Liver (tissue), 8 donors: ENCODE measurements at regions not wholly inside any gene's neighbourhood (a gene's known extent, or its start where the extent isn't known, plus 50 kb on each side); places are given as distances from the start of the nearest gene placed in this dataset.

Experiments
- DNase-seq: peaks from one replicate; pipeline ENCODE4 v3.0.0-alpha.2; 2017; ENCODE audit warnings: low spot score
- H3K27ac ChIP-seq, 2 donors: one replicate each; pipeline ENCODE4 v1.7.0; 2013; ENCODE audit warnings: inconsistent platforms in 2 of 2, low read length in 2 of 2, control low read depth in 1 of 2, low read depth in 1 of 2, mild to moderate bottlenecking in 1 of 2
- H3K27me3 ChIP-seq, 4 donors: one replicate each; pipeline versions ENCODE4 v1.6.1 to v1.7.0; 2013; ENCODE audit warnings: low read length in 3 of 4, inconsistent platforms in 1 of 4, mild to moderate bottlenecking in 1 of 4, moderate library complexity in 1 of 4; ENCODE audit not compliant: control insufficient read depth in 4 of 4, insufficient read depth in 4 of 4
- H3K36me3 ChIP-seq, 4 donors: one replicate each; pipeline versions ENCODE4 v1.6.1 to v1.7.0; 2013; ENCODE audit warnings: low read length in 3 of 4, mild to moderate bottlenecking in 3 of 4, low read depth in 1 of 4, moderate library complexity in 1 of 4; ENCODE audit not compliant: control insufficient read depth in 4 of 4, insufficient read depth in 3 of 4
- H3K4me1 ChIP-seq, 4 donors: one replicate each; pipeline versions ENCODE4 v1.6.1 to v1.7.0; 2013; ENCODE audit warnings: low read length in 3 of 4, mild to moderate bottlenecking in 3 of 4, moderate library complexity in 1 of 4; ENCODE audit not compliant: control insufficient read depth in 4 of 4, insufficient read depth in 4 of 4
- H3K4me3 ChIP-seq, 3 donors: one replicate each; pipeline versions ENCODE4 v1.6.1 to v1.7.0; 2013; ENCODE audit warnings: low read length in 3 of 3, control low read depth in 1 of 3, low read depth in 1 of 3, mild to moderate bottlenecking in 1 of 3
- H3K9ac ChIP-seq, 2 donors: one replicate each; pipeline ENCODE4 v1.7.0; 2013; ENCODE audit warnings: low read length in 2 of 2, mild to moderate bottlenecking in 2 of 2, moderate library complexity in 2 of 2, control low read depth in 1 of 2, low read depth in 1 of 2
- H3K9me3 ChIP-seq, 4 donors: one replicate each; pipeline versions ENCODE4 v1.6.1 to v1.7.0; 2013; ENCODE audit warnings: low read length in 3 of 4; ENCODE audit not compliant: control insufficient read depth in 4 of 4
- EGR1 ChIP-seq, 2 donors: IDR thresholded peaks; 2 replicates each; pipeline ENCODE4 v1.6.1; 2016 to 2018; ENCODE audit warnings: antibody characterized with exemption in 2 of 2, low read depth in 2 of 2
- FOXA1 ChIP-seq: IDR thresholded peaks from 2 replicates; pipeline ENCODE4 v1.6.1; 2016; ENCODE audit warnings: antibody characterized with exemption
- FOXA2 ChIP-seq: IDR thresholded peaks from 2 replicates; pipeline ENCODE4 v1.6.1; 2016; ENCODE audit warnings: antibody characterized with exemption
- GABPA ChIP-seq, 2 donors: IDR thresholded peaks in 1 of 2; conservative IDR thresholded peaks in 1 of 2; 2 replicates each; pipeline ENCODE4 v1.6.1; 2016; ENCODE audit warnings: antibody characterized with exemption in 2 of 2, mild to moderate bottlenecking in 1 of 2, moderate library complexity in 1 of 2
- HNF4A ChIP-seq, 2 donors: conservative IDR thresholded peaks; 2 replicates each; pipeline ENCODE4 v1.6.1; 2016; ENCODE audit warnings: antibody characterized with exemption in 2 of 2, mild to moderate bottlenecking in 2 of 2
- JUND ChIP-seq, 2 donors: IDR thresholded peaks; 2 replicates each; pipeline ENCODE4 v1.6.1; 2016; ENCODE audit warnings: antibody characterized with exemption in 2 of 2
- MAX ChIP-seq: IDR thresholded peaks from 2 replicates; pipeline ENCODE4 v1.6.1; 2016; ENCODE audit warnings: antibody characterized with exemption
- NR2F2 ChIP-seq: IDR thresholded peaks from 2 replicates; pipeline ENCODE4 v1.6.1; 2016; ENCODE audit warnings: antibody characterized with exemption
- RAD21 ChIP-seq, 2 donors: IDR thresholded peaks; 2 replicates each; pipeline ENCODE4 v1.6.1; 2016; ENCODE audit warnings: antibody characterized with exemption in 2 of 2, mild to moderate bottlenecking in 2 of 2
- REST ChIP-seq: IDR thresholded peaks from 2 replicates; pipeline ENCODE4 v1.6.1; 2016; ENCODE audit warnings: antibody characterized with exemption, mild to moderate bottlenecking
- RXRA ChIP-seq, 2 donors: IDR thresholded peaks; 2 replicates each; pipeline ENCODE4 v1.6.1; 2017 to 2018; ENCODE audit warnings: antibody characterized with exemption in 2 of 2, mild to moderate bottlenecking in 1 of 2
- TAF1 ChIP-seq: conservative IDR thresholded peaks from 2 replicates; pipeline ENCODE4 v1.6.1; 2016; ENCODE audit warnings: antibody characterized with exemption, mild to moderate bottlenecking
- YY1 ChIP-seq: IDR thresholded peaks from 2 replicates; pipeline ENCODE4 v1.6.1; 2016; ENCODE audit warnings: antibody characterized with exemption, mild to moderate bottlenecking
- WGBS: extraction: QIAGEN DNeasy Blood & Tissue Kit; methylation state at CpG from one replicate; pipeline ENCODE4 v1.1.7; 2013; 5-methylcytosine and 5-hydroxymethylcytosine counted together
- TF ChIP-seq, protein P1 (sequence below): fragments of 150-350 bp; IDR thresholded peaks from 2 replicates; pipeline ENCODE4 v1.5.1; 2017; ENCODE audit warnings: improper control_type of control experiment, low read depth, low read length; ENCODE audit not compliant: missing input control
- TF ChIP-seq, protein P2 (sequence below): IDR thresholded peaks from 2 replicates; pipeline ENCODE4 v1.6.1; 2016; ENCODE audit warnings: antibody characterized with exemption
- TF ChIP-seq, protein P3 (sequence below): IDR thresholded peaks from 2 replicates; pipeline ENCODE4 v1.6.1; 2016; ENCODE audit warnings: antibody characterized with exemption
- donor health status: healthy.
- donor health status: healthy.
- donor health status: healthy.
- donor health status: healthy.
- donor health status: healthy.

DNA sequence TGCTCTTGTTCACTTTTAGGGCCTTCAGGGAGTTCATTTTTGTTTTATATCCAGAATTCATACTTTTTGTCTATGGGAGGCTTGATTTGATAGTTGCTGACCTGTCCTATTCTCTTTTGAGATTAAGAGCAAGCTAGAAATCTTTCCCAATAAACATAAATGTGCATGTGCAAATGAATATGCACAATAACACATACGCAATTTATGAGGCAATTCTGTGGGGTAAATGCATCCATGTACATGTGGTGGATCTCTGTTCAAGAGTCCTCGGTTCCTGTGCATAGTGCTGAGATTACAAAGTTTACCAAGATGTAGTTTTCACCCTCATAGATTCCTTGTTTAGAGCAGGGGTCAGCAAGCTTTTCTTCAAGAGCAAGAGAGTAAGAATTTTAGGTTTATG lies 640.7 kb downstream of the EDEM1 start:
- no peak overlapping the region for H3K4me3 ChIP-seq
- no peak overlapping the region for H3K9ac ChIP-seq
- H3K27ac ChIP-seq = no peak overlapping the region
- no peaks in the 10 kb centered on the region for H3K27me3 ChIP-seq
- 85% methylated on average over 2 of the region's 2 CpGs for WGBS
- peaks cover 0 to 8% (median 4%) of the 10 kb centered on the region in 4 donors for H3K9me3 ChIP-seq
- no peak for TF ChIP-seq RXRA (IDR thresholded peaks at IDR 0.05)
- TF ChIP-seq FOXA2 = no peak
- no peak for TF ChIP-seq TAF1
- TF ChIP-seq MAX = no peak
- TF ChIP-seq, protein P1, sequence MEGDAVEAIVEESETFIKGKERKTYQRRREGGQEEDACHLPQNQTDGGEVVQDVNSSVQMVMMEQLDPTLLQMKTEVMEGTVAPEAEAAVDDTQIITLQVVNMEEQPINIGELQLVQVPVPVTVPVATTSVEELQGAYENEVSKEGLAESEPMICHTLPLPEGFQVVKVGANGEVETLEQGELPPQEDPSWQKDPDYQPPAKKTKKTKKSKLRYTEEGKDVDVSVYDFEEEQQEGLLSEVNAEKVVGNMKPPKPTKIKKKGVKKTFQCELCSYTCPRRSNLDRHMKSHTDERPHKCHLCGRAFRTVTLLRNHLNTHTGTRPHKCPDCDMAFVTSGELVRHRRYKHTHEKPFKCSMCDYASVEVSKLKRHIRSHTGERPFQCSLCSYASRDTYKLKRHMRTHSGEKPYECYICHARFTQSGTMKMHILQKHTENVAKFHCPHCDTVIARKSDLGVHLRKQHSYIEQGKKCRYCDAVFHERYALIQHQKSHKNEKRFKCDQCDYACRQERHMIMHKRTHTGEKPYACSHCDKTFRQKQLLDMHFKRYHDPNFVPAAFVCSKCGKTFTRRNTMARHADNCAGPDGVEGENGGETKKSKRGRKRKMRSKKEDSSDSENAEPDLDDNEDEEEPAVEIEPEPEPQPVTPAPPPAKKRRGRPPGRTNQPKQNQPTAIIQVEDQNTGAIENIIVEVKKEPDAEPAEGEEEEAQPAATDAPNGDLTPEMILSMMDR = no peak
- TF ChIP-seq HNF4A (conservative IDR thresholded peaks at IDR 0.05) = no peak
- no peaks in the 10 kb centered on the region for H3K36me3 ChIP-seq
- DNase-seq = no peak
- H3K4me1 ChIP-seq = no peaks in the 10 kb centered on the region

DNA sequence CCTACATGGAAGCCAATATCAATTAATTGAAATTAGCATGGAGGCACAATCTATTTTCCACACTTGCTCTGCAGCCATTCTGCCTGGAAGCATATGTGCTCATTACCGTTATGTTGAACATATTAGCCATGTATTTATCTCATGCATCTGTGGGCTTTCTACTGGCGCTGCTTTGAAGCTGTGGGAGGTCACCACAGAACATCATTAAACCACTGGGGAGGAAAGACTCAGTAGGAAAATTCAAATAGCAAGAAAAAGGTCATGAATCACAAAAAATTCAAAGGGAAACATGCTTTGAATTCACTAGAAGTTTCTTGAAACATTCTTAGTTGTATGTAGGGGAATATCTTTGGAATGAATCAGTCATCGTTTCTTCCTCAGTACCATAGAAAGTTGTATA lies 652.5 kb downstream of the EDEM1 start:
- Histone ChIP-seq H3K27me3 (no peaks in the 10 kb centered on the region), H3K9ac (no peak overlapping the region), H3K9me3 (no peaks in the 10 kb centered on the region), H3K4me3 (no peak overlapping the region), H3K36me3 (no peaks in the 10 kb centered on the region), H3K4me1 (no peaks in the 10 kb centered on the region), H3K27ac (no peak overlapping the region)
- WGBS = 74% methylated on average over 3 of the region's 3 CpGs
- no peak for DNase-seq
- TF ChIP-seq GABPA (IDR thresholded peaks at IDR 0.05 in 1 of 2, conservative IDR thresholded peaks at IDR 0.05 in 1 of 2) (no peak), NR2F2 (no peak), REST (no peak), FOXA1 (no peak), YY1 (no peak), EGR1 (IDR thresholded peaks at IDR 0.05; ENCODE audit: low read depth in 2 of 2) (no peak), TAF1 (no peak), MAX (no peak), RAD21 (IDR thresholded peaks at IDR 0.05) (no peak), JUND (IDR thresholded peaks at IDR 0.05) (no peak)
- TF ChIP-seq, protein P1 = no peak
- TF ChIP-seq, protein P2, sequence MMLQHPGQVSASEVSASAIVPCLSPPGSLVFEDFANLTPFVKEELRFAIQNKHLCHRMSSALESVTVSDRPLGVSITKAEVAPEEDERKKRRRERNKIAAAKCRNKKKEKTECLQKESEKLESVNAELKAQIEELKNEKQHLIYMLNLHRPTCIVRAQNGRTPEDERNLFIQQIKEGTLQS = no peak
- TF ChIP-seq, protein P3, sequence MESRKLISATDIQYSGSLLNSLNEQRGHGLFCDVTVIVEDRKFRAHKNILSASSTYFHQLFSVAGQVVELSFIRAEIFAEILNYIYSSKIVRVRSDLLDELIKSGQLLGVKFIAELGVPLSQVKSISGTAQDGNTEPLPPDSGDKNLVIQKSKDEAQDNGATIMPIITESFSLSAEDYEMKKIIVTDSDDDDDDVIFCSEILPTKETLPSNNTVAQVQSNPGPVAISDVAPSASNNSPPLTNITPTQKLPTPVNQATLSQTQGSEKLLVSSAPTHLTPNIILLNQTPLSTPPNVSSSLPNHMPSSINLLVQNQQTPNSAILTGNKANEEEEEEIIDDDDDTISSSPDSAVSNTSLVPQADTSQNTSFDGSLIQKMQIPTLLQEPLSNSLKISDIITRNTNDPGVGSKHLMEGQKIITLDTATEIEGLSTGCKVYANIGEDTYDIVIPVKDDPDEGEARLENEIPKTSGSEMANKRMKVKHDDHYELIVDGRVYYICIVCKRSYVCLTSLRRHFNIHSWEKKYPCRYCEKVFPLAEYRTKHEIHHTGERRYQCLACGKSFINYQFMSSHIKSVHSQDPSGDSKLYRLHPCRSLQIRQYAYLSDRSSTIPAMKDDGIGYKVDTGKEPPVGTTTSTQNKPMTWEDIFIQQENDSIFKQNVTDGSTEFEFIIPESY = no peak
